Caco-2 (cell line): ENCODE measurements at regions not wholly inside any gene's neighbourhood (a gene's known extent, or its start where the extent isn't known, plus 50 kb on each side); places are given as distances from the start of the nearest gene placed in this dataset.

Experiments
- BruUV-seq: library from RNA; stranded (reverse); fragments of 400-500 nt; replicated peaks from 2 replicates; lab custom pipeline; 2021; lab: Mats Ljungman, UMichigan
- CTCF ChIA-PET: fragments of 300-600 bp; sonication (Branson Sonifier 250); formaldehyde crosslinking; loops from one replicate; lab custom pipeline; 2022; ENCODE audit warnings: antibody characterized with exemption; lab: Charles Lee
- POLR2A ChIA-PET: fragments of 300-600 bp; sonication (Branson Sonifier 250); formaldehyde crosslinking; loops from one replicate; lab custom pipeline; 2022; ENCODE audit warnings: antibody characterized with exemption; lab: Charles Lee
- DNase-seq, 2 experiments: peaks; one replicate each; pipeline versions ENCODE4 v3.0.0 to v3.0.0-alpha.2; 2020 to 2022
- H3K27me3 ChIP-seq: replicated peaks from 2 replicates; pipeline ENCODE4 v1.6.0; 2011; ENCODE audit warnings: low read length; ENCODE audit not compliant: control insufficient read depth, insufficient read depth
- H3K36me3 ChIP-seq: 2 replicates; pipeline ENCODE4 v1.5.1; 2011; ENCODE audit warnings: low read length; ENCODE audit not compliant: control insufficient read depth, insufficient read depth
- H3K4me1 ChIP-seq: fragments of 250-450 bp; sonication (Bioruptor Pico); 2 replicates; pipeline ENCODE4 v1.5.1; 2020; ENCODE audit warnings: mild to moderate bottlenecking
- H3K4me3 ChIP-seq: 2 replicates; pipeline ENCODE4 v1.5.1; 2011; ENCODE audit warnings: low read depth, mild to moderate bottlenecking, control low read depth, low read length
- H3K9me3 ChIP-seq: fragments of 250-450 bp; sonication (Bioruptor Pico); 2 replicates; pipeline ENCODE4 v1.5.1; 2020; ENCODE audit warnings: mild to moderate bottlenecking, moderate library complexity
- H3K27ac Mint-ChIP-seq: one replicate; pipeline ENCODE4 v1.8.0; 2022; ENCODE audit warnings: mixed read lengths; ENCODE audit not compliant: unreplicated experiment
- H3K27me3 Mint-ChIP-seq: one replicate; pipeline ENCODE4 v1.8.0; 2022; ENCODE audit warnings: mixed read lengths; ENCODE audit not compliant: insufficient read depth, unreplicated experiment
- H3K36me3 Mint-ChIP-seq: one replicate; pipeline ENCODE4 v1.8.0; 2022; ENCODE audit warnings: mild to moderate bottlenecking, mixed read lengths; ENCODE audit not compliant: insufficient read depth, unreplicated experiment
- H3K4me1 Mint-ChIP-seq: one replicate; pipeline ENCODE4 v1.8.0; 2022; ENCODE audit warnings: low read depth, mixed read lengths; ENCODE audit not compliant: unreplicated experiment
- H3K4me3 Mint-ChIP-seq: one replicate; pipeline ENCODE4 v1.8.0; 2022; ENCODE audit warnings: mild to moderate bottlenecking, moderate library complexity, mixed read lengths; ENCODE audit not compliant: unreplicated experiment
- H3K9me3 Mint-ChIP-seq: one replicate; pipeline ENCODE4 v1.8.0; 2022; ENCODE audit warnings: mixed read lengths; ENCODE audit not compliant: unreplicated experiment
- CTCF ChIP-seq, 2 experiments: fragments of 200-600 bp in 1 of 2; IDR thresholded peaks; 1 replicate in 1 of 2; 2 replicates in 1 of 2; pipeline versions ENCODE4 v1.5.1 to v1.8.0; 2011 to 2022; ENCODE audit warnings: antibody characterized with exemption in 1 of 2, control low read depth in 1 of 2, inconsistent platforms in 1 of 2, low read depth in 1 of 2, low read length in 1 of 2, mild to moderate bottlenecking in 1 of 2, moderate library complexity in 1 of 2; ENCODE audit not compliant: insufficient read depth in 1 of 2, severe bottlenecking in 1 of 2, unreplicated experiment in 1 of 2
- intact Hi-C: fragments of 100-400 bp; cut with micrococcal nuclease; formaldehyde crosslinking; loops from one replicate; pipeline ENCODE4 v1.10.0; 2022; ENCODE audit not compliant: unreplicated experiment

GRCh38 chrX:98362630-98363029 is 1478.9 kb downstream of the RPA4 start:
- ChIA-PET CTCF (no interaction called here), POLR2A (no interaction called here)
- H3K27me3 Mint-ChIP-seq, result no peaks in the 10 kb centered on the region
- Histone ChIP-seq H3K27me3 (no peaks in the 10 kb centered on the region), H3K4me1 (no peaks in the 10 kb centered on the region), H3K36me3 (no peaks in the 10 kb centered on the region), H3K4me3 (no peak overlapping the region), H3K9me3 (no peaks in the 10 kb centered on the region)
- H3K36me3 Mint-ChIP-seq, result no peaks in the 10 kb centered on the region
- no TSS peak for BruUV-seq
- no peaks in the 10 kb centered on the region for H3K4me1 Mint-ChIP-seq
- no peak for DNase-seq
- TF ChIP-seq CTCF (IDR thresholded peaks at IDR 0.05; ENCODE audit: insufficient read depth in 1 of 2, low read depth in 1 of 2, low read length in 1 of 2, severe bottlenecking in 1 of 2, unreplicated experiment in 1 of 2), result no peak
- no peak overlapping the region for H3K27ac Mint-ChIP-seq
- intact Hi-C loops, result no loop called here
- H3K4me3 Mint-ChIP-seq, result no peak overlapping the region
- H3K9me3 Mint-ChIP-seq, result peaks cover 12% of the 10 kb centered on the region

GRCh38 chrX:98371994-98372393 is 1488.3 kb downstream of the RPA4 start:
- intact Hi-C loops, result no loop called here

GRCh38 chrX:98379134-98379533 is 1495.4 kb downstream of the RPA4 start:
- no peaks in the 10 kb centered on the region for H3K36me3 ChIP-seq
- H3K4me3 ChIP-seq, result no peak overlapping the region
- Mint-ChIP-seq H3K4me1 (no peaks in the 10 kb centered on the region), H3K4me3 (no peak overlapping the region), H3K27ac (no peak overlapping the region), H3K9me3 (peaks cover 9% of the 10 kb centered on the region), H3K27me3 (no peaks in the 10 kb centered on the region), H3K36me3 (no peaks in the 10 kb centered on the region)
- intact Hi-C loops, result no loop called here
- POLR2A ChIA-PET, result no interaction called here
- no TSS peak for BruUV-seq
- no peaks in the 10 kb centered on the region for H3K4me1 ChIP-seq
- no peaks in the 10 kb centered on the region for H3K9me3 ChIP-seq
- CTCF ChIA-PET, result no interaction called here
- TF ChIP-seq CTCF (IDR thresholded peaks at IDR 0.05; ENCODE audit: insufficient read depth in 1 of 2, low read depth in 1 of 2, low read length in 1 of 2, severe bottlenecking in 1 of 2, unreplicated experiment in 1 of 2), result no peak
- H3K27me3 ChIP-seq, result no peaks in the 10 kb centered on the region
- no peak for DNase-seq

More at GRCh38 chrX:98371994-98372393, 1488.3 kb downstream of the RPA4 start:
- Mint-ChIP-seq H3K27me3 (peaks cover 4% of the 10 kb centered on the region), H3K36me3 (no peaks in the 10 kb centered on the region), H3K4me3 (no peak overlapping the region), H3K27ac (no peak overlapping the region), H3K4me1 (no peaks in the 10 kb centered on the region), H3K9me3 (no peaks in the 10 kb centered on the region)
- no peak for TF ChIP-seq CTCF (IDR thresholded peaks at IDR 0.05; ENCODE audit: insufficient read depth in 1 of 2, low read depth in 1 of 2, low read length in 1 of 2, severe bottlenecking in 1 of 2, unreplicated experiment in 1 of 2)
- no peaks in the 10 kb centered on the region for H3K36me3 ChIP-seq
- H3K4me3 ChIP-seq, result no peak overlapping the region
- no peak for DNase-seq
- no peaks in the 10 kb centered on the region for H3K9me3 ChIP-seq
- no peaks in the 10 kb centered on the region for H3K27me3 ChIP-seq
- POLR2A ChIA-PET, result no interaction called here
- no peaks in the 10 kb centered on the region for H3K4me1 ChIP-seq
- no TSS peak for BruUV-seq
- CTCF ChIA-PET, result no interaction called here
